GM19351 (cell line): ENCODE measurements at regions not wholly inside any gene's neighbourhood (a gene's known extent, or its start where the extent isn't known, plus 50 kb on each side); places are given as distances from the start of the nearest gene placed in this dataset.
"Not testable (repeated sequence)": the region's sequence is repeated elsewhere in the genome, so short reads cannot be mapped to it uniquely, and the experiment has no call there.

ENCODE experiments used
- ATAC-seq: cut with Tn5 transposase; IDR thresholded peaks from one replicate; pipeline ENCODE4 v1.9.1; 2021; ENCODE audit warnings: mild to moderate bottlenecking, moderate library complexity; ENCODE audit not compliant: unreplicated experiment

GRCh38 chr2:67567886-67568285 is 170.8 kb downstream of the ETAA1 start:
- ATAC-seq, result no peak

- no peak for ATAC-seq
Observed at GRCh38 chr2:67570611-67571010, 173.5 kb downstream of the ETAA1 start.

- ATAC-seq, result no peak
Observed at GRCh38 chr2:67571785-67572718, 174.9 kb downstream of the ETAA1 start.

- no peak for ATAC-seq
Observed at GRCh38 chr2:67572721-67573435, 175.7 kb downstream of the ETAA1 start.

GRCh38 chr2:67574230-67574629 is 177.1 kb downstream of the ETAA1 start:
- no peak for ATAC-seq

- ATAC-seq, result no peak
Observed at GRCh38 chr2:67576226-67576625, 179.1 kb downstream of the ETAA1 start.

GRCh38 chr2:67576991-67577390 is 179.9 kb downstream of the ETAA1 start:
- no peak for ATAC-seq

- no peak for ATAC-seq
Observed at GRCh38 chr2:67579216-67579615, 182.1 kb downstream of the ETAA1 start.

GRCh38 chr2:67579806-67580205 is 182.7 kb downstream of the ETAA1 start:
- ATAC-seq, result no peak

- ATAC-seq, result no peak
Observed at GRCh38 chr2:67581751-67582150, 184.6 kb downstream of the ETAA1 start.

- no peak for ATAC-seq
Observed at GRCh38 chr2:67583185-67583584, 186.1 kb downstream of the ETAA1 start.

- no peak for ATAC-seq
Observed at GRCh38 chr2:67585400-67585799, 188.3 kb downstream of the ETAA1 start.

- ATAC-seq, result not testable (repeated sequence)
Observed at GRCh38 chr2:67589121-67589520, 192.0 kb downstream of the ETAA1 start.

GRCh38 chr2:67594522-67594921 is 197.4 kb downstream of the ETAA1 start:
- not testable (repeated sequence) for ATAC-seq

- ATAC-seq, result no peak
Observed at GRCh38 chr2:67596871-67597270, 199.7 kb downstream of the ETAA1 start.

GRCh38 chr2:67599561-67599960 is 202.4 kb downstream of the ETAA1 start:
- ATAC-seq, result no peak

- ATAC-seq, result no peak
Observed at GRCh38 chr2:67600222-67600871, 203.2 kb downstream of the ETAA1 start.

- ATAC-seq, result no peak
Observed at GRCh38 chr2:67600946-67601345, 203.8 kb downstream of the ETAA1 start.

- no peak for ATAC-seq
Observed at GRCh38 chr2:67604360-67604759, 207.2 kb downstream of the ETAA1 start.

GRCh38 chr2:67612576-67613042 is 215.5 kb downstream of the ETAA1 start:
- ATAC-seq, result no peak

GRCh38 chr2:67613227-67613626 is 216.1 kb downstream of the ETAA1 start:
- no peak for ATAC-seq
